ENCODE measurements at regions not wholly inside any gene's neighbourhood (a gene's known extent, or its start where the extent isn't known, plus 50 kb on each side); places are given as distances from the start of the nearest gene placed in this dataset.

- Histone ChIP-seq H3K9me2 (ENCODE audit: insufficient read depth) (no peaks in the 10 kb centered on the region), H3K9me3 (ENCODE audit: low read depth) (no peaks in the 10 kb centered on the region), H3K27me3 (replicated peaks; ENCODE audit: insufficient read depth) (no peaks in the 10 kb centered on the region; the same call in 1 of the 2 replicates), H2AFZ (no peak overlapping the region), H3K36me3 (ENCODE audit: low read depth) (no peaks in the 10 kb centered on the region), H3K27ac (no peak overlapping the region), H3K9ac (no peak overlapping the region), H3K4me3 (no peak overlapping the region), H3K4me2 (ENCODE audit: unreplicated experiment) (no peak overlapping the region), H3K79me2 (ENCODE audit: insufficient read depth) (no peaks in the 10 kb centered on the region), H4K20me1 (ENCODE audit: insufficient read depth) (no peaks in the 10 kb centered on the region), H3K4me1 (ENCODE audit: insufficient read depth) (no peaks in the 10 kb centered on the region), H3F3A (ENCODE audit: insufficient read depth) (no peaks in the 10 kb centered on the region)
- no peak for DNase-seq
- TF ChIP-seq EZH2 (IDR thresholded peaks at IDR 0.05; ENCODE audit: insufficient read depth, poor library complexity, severe bottlenecking) (no peak), EZH2phosphoT487 (IDR thresholded peaks at IDR 0.05; ENCODE audit: insufficient read depth, low read depth) (no peak)
- 74 to 87% methylated on average over 3 of the region's 3 CpGs for WGBS, 2 experiments (ENCODE audit: low coverage in 1 of 2, low lambda C conversion rate in 2 of 2, missing lambda C conversion rate in 2 of 2)
- in situ Hi-C loops (cut with MboI): no loop called here
Measured at GRCh38 chr18:11279461-11279860, 130.1 kb upstream of the PIEZO2 start.

- no peaks in the 10 kb centered on the region for H3K9me3 ChIP-seq (ENCODE audit: low read depth)
- no peaks in the 10 kb centered on the region for H3K36me3 ChIP-seq (ENCODE audit: low read depth)
- H3K4me3 ChIP-seq: no peak overlapping the region
- no peak for DNase-seq
- no peak overlapping the region for H2AFZ ChIP-seq
- H3K27ac ChIP-seq: no peak overlapping the region
- no peaks in the 10 kb centered on the region for H3K79me2 ChIP-seq (ENCODE audit: insufficient read depth)
- no peak for TF ChIP-seq EZH2phosphoT487 (IDR thresholded peaks at IDR 0.05; ENCODE audit: insufficient read depth, low read depth)
- TF ChIP-seq EZH2 (IDR thresholded peaks at IDR 0.05; ENCODE audit: insufficient read depth, poor library complexity, severe bottlenecking): no peak
- no peaks in the 10 kb centered on the region for H3F3A ChIP-seq (ENCODE audit: insufficient read depth)
- no peaks in the 10 kb centered on the region for H3K4me1 ChIP-seq (ENCODE audit: insufficient read depth)
- H3K27me3 ChIP-seq (replicated peaks; ENCODE audit: insufficient read depth): no peaks in the 10 kb centered on the region; the same call in 1 of the 2 replicates
- 45 to 47% methylated on average over 2 of the region's 2 CpGs for WGBS, 2 experiments (ENCODE audit: low coverage in 1 of 2, low lambda C conversion rate in 2 of 2, missing lambda C conversion rate in 2 of 2)
- no peak overlapping the region for H3K9ac ChIP-seq
- in situ Hi-C loops (cut with MboI): no loop called here
- H4K20me1 ChIP-seq (ENCODE audit: insufficient read depth): no peaks in the 10 kb centered on the region
- H3K4me2 ChIP-seq (ENCODE audit: unreplicated experiment): no peak overlapping the region
- no peaks in the 10 kb centered on the region for H3K9me2 ChIP-seq (ENCODE audit: insufficient read depth)
Measured at GRCh38 chr18:11276678-11277077, 127.3 kb upstream of the PIEZO2 start.

GRCh38 chr18:11274144-11274794 lies 124.9 kb upstream of the PIEZO2 start:
- Histone ChIP-seq H3K27ac (no peak overlapping the region), H2AFZ (no peak overlapping the region), H3K4me1 (ENCODE audit: insufficient read depth) (no peaks in the 10 kb centered on the region), H3K4me3 (no peak overlapping the region), H3F3A (ENCODE audit: insufficient read depth) (no peaks in the 10 kb centered on the region), H3K27me3 (replicated peaks; ENCODE audit: insufficient read depth) (no peaks in the 10 kb centered on the region), H3K9me2 (ENCODE audit: insufficient read depth) (no peaks in the 10 kb centered on the region), H4K20me1 (ENCODE audit: insufficient read depth) (no peaks in the 10 kb centered on the region), H3K9me3 (ENCODE audit: low read depth) (no peaks in the 10 kb centered on the region), H3K4me2 (ENCODE audit: unreplicated experiment) (no peak overlapping the region), H3K36me3 (ENCODE audit: low read depth) (no peaks in the 10 kb centered on the region), H3K79me2 (ENCODE audit: insufficient read depth) (no peaks in the 10 kb centered on the region), H3K9ac (no peak overlapping the region)
- in situ Hi-C loops (cut with MboI): no loop called here
- TF ChIP-seq EZH2 (IDR thresholded peaks at IDR 0.05; ENCODE audit: insufficient read depth, poor library complexity, severe bottlenecking) (no peak), EZH2phosphoT487 (IDR thresholded peaks at IDR 0.05; ENCODE audit: insufficient read depth, low read depth) (no peak)
- WGBS, 2 experiments (ENCODE audit: low coverage in 1 of 2, low lambda C conversion rate in 2 of 2, missing lambda C conversion rate in 2 of 2): 88 to 89% methylated on average over 6 of the region's 6 CpGs
- no peak for DNase-seq

DNA sequence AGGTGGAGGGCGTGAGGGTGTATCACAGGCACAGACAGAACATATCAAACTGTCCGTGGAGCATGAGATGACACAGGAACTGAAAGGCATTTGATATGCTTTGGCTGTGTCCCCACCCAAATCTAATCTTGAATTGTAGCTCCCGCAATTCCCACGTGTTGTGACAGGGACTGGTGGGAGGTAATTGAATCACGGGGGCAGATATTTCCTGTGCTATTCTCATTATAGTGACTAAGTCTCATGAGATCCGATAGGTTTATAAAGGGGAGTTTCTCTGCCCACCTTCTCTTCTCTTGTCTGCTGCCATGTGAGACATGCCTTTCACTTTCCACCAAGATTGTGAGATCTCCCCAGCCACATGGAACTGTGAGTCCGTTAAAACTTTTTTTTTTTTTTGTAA lies 123.1 kb upstream of the PIEZO2 start:
- Histone ChIP-seq H3K27ac (no peak overlapping the region), H3K79me2 (ENCODE audit: insufficient read depth) (no peaks in the 10 kb centered on the region), H3K27me3 (replicated peaks; ENCODE audit: insufficient read depth) (no peaks in the 10 kb centered on the region), H4K20me1 (ENCODE audit: insufficient read depth) (no peaks in the 10 kb centered on the region), H3K9ac (no peak overlapping the region), H3K4me2 (ENCODE audit: unreplicated experiment) (no peak overlapping the region), H3F3A (ENCODE audit: insufficient read depth) (peaks cover 5% of the 10 kb centered on the region; the same call in 1 of the 2 replicates), H3K4me1 (ENCODE audit: insufficient read depth) (0 out of 2 replicates have a peak, but pooled peaks cover 8% of the 10 kb centered on the region), H2AFZ (no peak overlapping the region), H3K9me2 (ENCODE audit: insufficient read depth) (no peaks in the 10 kb centered on the region), H3K36me3 (ENCODE audit: low read depth) (no peaks in the 10 kb centered on the region), H3K9me3 (ENCODE audit: low read depth) (no peaks in the 10 kb centered on the region), H3K4me3 (no peak overlapping the region)
- 51 to 52% methylated on average over 7 of the region's 7 CpGs for whole genome bisulfite sequencing, 2 experiments (ENCODE audit: low coverage in 1 of 2, low lambda C conversion rate in 2 of 2, missing lambda C conversion rate in 2 of 2)
- TF ChIP-seq EZH2 (IDR thresholded peaks at IDR 0.05; ENCODE audit: insufficient read depth, poor library complexity, severe bottlenecking) (no peak), EZH2phosphoT487 (IDR thresholded peaks at IDR 0.05; ENCODE audit: insufficient read depth, low read depth) (no peak)
- in situ Hi-C loops (cut with MboI): no loop called here
- no peak for DNase-seq

Data from GM23248 (cell line).